ENCODE measurements at regions not wholly inside any gene's neighbourhood (a gene's known extent, or its start where the extent isn't known, plus 50 kb on each side); places are given as distances from the start of the nearest gene placed in this dataset.

DNA sequence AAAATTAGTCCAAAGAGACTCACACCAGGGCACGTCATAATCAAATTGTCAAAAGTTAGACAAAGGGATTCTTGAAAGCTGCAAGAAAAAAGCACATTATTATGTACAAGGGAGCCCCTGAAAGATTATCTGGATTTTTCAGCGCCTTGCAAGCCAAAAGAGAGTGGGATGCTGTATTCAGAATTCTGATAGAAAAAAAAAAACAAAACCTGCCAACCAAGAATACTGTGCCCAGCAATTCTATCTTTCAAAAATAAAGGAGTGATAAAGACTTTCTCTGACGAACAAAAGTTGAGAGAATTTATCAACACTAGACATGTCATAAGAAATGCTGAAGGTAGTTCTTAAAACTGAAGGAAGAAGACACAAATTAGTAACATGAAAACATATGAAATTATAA, 240.2 kb downstream of the SNX13 start:
- no peak for DNase-seq

DNA sequence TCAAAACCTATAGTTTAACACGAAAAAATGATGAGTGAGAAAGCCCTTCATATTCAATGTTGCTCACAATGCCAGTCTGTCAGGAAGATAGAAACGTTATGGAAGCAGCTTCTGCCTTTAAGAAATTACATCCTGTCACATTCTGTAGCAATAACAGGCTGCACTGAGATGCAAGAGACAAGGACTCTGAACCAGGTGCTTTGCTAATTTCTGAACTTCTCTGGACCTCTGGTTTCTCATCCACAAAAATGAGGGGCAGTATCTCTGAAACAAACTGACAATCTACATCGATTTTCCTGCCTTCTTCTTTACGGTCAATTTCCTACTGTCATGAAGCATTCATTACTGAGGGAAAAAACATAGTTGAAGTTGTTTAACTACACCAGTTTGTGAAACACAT, 234.0 kb downstream of the SNX13 start:
- DNase-seq = no peak

DNA sequence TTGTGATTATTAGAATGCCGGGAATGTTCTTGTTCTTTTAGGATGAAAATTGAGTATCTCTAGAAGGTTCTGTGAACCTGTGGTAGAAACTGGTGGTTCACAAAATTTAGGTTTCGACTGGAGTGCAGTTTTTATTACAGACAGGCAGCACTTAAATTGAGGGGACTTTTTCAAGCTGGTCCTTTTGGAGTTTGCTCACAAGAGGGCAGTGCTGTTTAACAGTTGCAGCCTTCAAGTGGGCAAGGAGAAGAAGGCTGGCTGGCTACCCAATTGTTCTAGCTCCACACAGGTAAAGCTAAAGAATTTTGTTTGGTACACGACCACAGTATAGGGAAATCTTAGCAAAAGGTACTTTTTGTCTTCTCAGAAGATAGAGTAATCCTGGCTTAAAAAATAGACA, 233.6 kb downstream of the SNX13 start:
- DNase-seq = no peak

GRCh38 chr7:17709127-17709526, 231.2 kb downstream of the SNX13 start:
- no peak for DNase-seq

DNA sequence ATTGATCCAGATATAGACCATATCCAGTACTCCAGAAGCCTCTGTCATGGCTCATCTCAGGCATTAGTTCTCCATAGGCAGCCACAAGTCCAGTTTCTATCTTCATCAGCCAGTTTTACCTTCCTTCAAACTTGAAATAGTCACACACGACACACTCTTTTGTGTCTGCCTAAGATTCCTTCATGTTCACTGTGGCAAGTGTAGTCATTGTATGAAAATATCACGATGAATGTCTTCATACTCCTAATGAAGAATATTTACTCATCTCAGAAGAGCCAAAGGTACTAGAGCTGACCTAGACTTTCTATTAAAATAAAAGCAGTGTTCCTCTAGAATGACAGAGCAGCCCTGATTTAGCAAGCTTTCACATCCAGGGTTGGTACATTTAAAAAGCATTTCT, 230.7 kb downstream of the SNX13 start:
- DNase-seq = no peak

- DNase-seq = no peak
Measured at GRCh38 chr7:17710312-17710711, 230.0 kb downstream of the SNX13 start.

GRCh38 chr7:17713584-17713983, 226.7 kb downstream of the SNX13 start:
- DNase-seq = no peak

DNA sequence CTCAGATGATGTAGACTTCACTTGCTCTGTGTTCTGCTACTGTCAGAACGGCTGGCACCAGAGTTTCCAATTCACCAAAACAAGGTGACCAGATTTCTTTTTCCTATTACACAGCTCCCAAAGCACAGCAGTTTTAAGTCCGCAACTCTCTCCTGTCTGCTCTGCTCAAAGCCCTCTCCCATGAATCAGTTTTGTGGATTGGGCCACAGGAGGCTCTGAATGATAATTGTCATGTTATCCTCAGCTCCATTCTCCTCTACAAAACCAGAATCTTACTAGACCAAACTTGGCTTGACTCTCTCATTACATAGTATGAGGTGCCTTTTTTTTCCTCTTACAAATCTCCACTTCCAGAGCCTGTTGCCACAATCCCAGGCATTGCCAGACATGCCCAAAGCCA, 223.5 kb downstream of the SNX13 start:
- DNase-seq = no peak

- DNase-seq = no peak
Measured at GRCh38 chr7:17719998-17720397, 220.3 kb downstream of the SNX13 start.

DNA sequence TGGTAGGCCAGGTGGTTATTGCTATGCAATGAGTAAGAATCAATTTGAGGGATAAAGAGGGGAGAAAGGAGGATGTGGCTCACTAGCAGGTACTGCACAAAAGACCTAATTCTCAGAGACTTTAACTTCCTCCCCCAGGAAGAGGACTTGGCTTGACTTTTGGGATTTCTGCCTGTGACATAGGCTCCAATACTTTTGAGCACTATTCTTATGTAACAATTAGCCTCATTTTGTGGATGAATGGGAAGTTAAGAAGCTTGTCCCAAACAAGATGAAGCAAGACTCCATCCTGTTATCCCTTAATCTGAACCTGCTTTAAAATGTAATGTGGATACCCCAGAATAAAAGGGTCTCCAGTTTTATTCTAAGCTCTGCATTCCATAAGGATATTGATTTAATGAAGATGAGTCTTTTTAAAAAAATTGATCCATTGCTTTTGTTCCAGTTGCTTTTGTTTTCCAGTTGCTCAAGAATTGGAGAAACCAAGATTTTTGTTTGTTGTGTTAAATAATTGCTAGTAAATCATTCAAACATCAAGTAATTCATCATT, 218.5 kb downstream of the SNX13 start:
- no peak for DNase-seq

DNA sequence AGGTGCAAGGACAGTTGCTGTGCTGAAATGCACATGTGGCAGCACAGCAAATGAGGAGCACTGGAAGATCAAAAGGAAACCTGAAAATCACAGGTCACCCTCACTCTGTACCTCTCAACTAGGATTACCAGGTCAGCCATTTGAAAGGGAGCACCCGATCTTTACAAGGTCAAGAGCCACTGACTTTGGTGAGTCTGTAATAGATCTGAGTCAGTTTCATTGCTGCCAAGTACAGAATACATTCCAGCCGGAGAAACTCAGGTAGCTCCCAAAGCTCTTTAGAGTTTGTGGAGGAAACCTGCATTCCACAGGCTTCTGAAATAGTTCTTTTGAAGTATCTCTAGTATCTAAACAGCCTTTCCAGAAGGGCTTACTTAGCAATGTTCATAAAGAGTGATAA, 217.5 kb downstream of the SNX13 start:
- DNase-seq = no peak

DNA sequence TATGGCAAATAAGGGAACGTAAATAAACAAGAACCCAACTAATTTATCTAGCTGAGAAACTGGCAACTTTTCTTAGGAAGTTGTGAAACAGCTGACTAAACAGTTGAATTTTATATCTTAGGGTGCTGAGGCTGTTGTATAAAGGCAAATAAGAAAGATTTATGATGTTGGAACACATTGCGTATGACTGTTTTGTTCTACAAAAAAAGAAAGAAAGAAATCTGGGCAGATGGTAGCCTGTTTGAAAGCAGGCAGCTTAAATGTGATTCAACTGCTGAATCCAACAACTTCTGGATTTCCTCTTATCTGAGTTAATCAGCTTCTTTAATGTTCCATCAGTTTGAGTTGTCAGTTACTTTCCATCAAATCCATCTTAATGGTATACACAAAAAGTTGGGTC, 214.5 kb downstream of the SNX13 start:
- no peak for DNase-seq

DNA sequence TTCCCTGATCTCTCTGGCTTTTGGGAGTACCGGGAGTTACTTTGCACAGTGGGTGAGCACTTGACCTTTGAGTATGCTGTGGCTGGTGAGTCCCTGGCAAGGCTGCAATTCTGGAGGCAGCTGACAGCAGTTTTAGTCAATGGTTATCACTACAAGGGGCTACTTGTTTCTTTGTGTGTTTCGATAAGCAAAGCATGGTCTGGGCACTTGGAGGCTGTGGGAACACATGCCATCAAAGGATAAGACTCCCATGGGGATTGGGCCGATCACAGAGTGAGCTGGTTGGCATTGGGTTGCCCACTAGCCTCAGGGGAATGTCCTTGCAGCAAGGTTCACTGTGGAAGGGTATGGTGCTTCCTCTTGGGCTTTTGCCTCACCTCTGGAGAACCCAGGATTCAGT, 208.2 kb downstream of the SNX13 start:
- no peak for DNase-seq

Data from right forelimb (tissue), 1 donor.